ENCODE measurements at regions not wholly inside any gene's neighbourhood (a gene's known extent, or its start where the extent isn't known, plus 50 kb on each side); places are given as distances from the start of the nearest gene placed in this dataset.

GRCh38 chr2:59077981-59078531, 836.9 kb upstream of the FANCL start:
- TF ChIP-seq, protein P1, sequence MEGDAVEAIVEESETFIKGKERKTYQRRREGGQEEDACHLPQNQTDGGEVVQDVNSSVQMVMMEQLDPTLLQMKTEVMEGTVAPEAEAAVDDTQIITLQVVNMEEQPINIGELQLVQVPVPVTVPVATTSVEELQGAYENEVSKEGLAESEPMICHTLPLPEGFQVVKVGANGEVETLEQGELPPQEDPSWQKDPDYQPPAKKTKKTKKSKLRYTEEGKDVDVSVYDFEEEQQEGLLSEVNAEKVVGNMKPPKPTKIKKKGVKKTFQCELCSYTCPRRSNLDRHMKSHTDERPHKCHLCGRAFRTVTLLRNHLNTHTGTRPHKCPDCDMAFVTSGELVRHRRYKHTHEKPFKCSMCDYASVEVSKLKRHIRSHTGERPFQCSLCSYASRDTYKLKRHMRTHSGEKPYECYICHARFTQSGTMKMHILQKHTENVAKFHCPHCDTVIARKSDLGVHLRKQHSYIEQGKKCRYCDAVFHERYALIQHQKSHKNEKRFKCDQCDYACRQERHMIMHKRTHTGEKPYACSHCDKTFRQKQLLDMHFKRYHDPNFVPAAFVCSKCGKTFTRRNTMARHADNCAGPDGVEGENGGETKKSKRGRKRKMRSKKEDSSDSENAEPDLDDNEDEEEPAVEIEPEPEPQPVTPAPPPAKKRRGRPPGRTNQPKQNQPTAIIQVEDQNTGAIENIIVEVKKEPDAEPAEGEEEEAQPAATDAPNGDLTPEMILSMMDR (IDR thresholded peaks at IDR 0.05; ENCODE audit: low read depth, low read length): no peak
- Histone ChIP-seq H3K9me3 (no peaks in the 10 kb centered on the region), H3K27me3 (no peaks in the 10 kb centered on the region), H3K4me3 (ENCODE audit: low read depth, low read length) (no peak overlapping the region), H3K36me3 (no peaks in the 10 kb centered on the region), H3K4me1 (no peaks in the 10 kb centered on the region)
- DNase-seq: no peak

DNA sequence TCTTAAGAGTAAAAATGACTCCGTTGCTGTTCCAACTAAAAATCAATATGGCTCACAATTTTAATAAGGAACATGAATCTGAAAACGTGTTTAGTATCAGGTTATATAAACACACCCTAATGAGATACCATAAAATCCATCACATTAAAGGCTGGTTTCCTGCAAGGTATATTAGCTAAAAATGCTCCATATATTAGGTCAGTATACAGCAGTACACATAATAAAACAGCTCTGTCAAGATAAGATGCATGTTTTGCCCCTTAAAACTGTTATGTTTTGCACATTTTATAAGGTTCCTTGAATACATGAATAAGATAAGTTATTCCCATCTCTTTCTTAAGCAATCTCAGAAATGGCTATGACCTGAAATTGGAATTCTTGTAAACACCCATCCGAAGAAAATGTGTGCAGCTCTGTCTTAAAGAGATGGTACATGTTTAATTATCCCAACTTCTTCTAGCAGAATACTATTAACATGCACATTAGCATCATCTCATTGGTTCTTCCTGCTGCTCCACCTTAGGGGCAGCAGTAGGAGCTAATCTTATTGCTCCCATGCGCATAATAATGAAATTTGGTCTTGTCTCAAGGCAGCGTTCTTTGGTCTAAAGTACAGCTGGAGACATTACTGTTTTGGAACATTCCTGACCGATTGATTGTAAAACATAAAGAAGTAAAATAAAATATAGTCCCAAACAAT, 836.1 kb upstream of the FANCL start:
- H3K4me3 ChIP-seq (ENCODE audit: low read depth, low read length): no peak overlapping the region
- no peaks in the 10 kb centered on the region for H3K9me3 ChIP-seq

DNA sequence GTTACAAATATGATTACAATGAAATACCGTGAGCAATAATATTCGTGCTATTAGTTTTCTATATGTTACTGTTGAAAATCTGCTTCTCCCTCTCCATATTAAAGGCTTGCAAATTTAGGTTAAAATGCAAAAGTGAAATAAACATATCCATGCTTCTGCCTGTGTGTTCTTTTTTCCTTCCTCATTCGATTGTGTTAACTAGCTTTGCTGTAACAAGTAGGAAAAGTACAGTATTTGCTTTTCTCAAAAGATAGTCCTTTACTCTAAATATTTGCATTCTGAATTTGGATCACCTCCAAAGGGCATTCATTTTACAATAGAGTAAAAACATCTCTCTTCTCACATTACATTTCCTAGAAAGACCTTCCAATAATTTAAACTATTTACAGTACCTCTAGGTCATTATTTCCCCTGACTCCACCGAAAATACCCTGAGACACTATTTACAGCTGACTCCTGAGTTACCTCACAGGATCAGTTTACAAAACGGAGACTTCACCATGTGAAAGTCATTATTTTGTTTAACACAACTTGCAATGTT, 835.0 kb upstream of the FANCL start:
- Histone ChIP-seq H3K4me1 (no peaks in the 10 kb centered on the region), H3K9me3 (no peaks in the 10 kb centered on the region), H3K4me3 (ENCODE audit: low read depth, low read length) (no peak overlapping the region), H3K27me3 (no peaks in the 10 kb centered on the region), H3K36me3 (no peaks in the 10 kb centered on the region)
- no peak for DNase-seq
- TF ChIP-seq, protein P1 (IDR thresholded peaks at IDR 0.05; ENCODE audit: low read depth, low read length): no peak

More for the DNA sequence above, 836.1 kb upstream of the FANCL start:
- TF ChIP-seq, protein P1 (IDR thresholded peaks at IDR 0.05; ENCODE audit: low read depth, low read length): no peak
- H3K4me1 ChIP-seq: no peaks in the 10 kb centered on the region
- DNase-seq: no peak
- no peaks in the 10 kb centered on the region for H3K27me3 ChIP-seq
- H3K36me3 ChIP-seq: no peaks in the 10 kb centered on the region

DNA sequence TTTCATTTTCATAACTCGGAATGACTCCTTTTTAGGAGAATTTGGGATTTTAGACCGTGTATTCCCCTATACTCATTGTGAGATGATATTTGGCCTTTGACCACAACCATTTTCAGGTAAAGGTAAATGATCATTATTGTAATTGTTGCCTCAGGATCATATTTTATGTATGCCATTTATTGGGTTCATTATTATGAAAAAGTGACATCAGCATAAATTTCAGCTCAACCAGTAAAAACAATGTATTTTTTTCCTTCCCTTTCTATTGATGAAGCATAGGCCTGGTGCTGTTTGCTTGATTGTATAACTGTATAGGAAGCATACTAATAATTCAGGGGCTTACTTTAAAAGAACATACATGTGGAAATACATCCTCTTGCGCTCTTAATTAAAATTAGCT, 832.9 kb upstream of the FANCL start:
- H3K27me3 ChIP-seq: no peaks in the 10 kb centered on the region
- no peaks in the 10 kb centered on the region for H3K4me1 ChIP-seq
- H3K9me3 ChIP-seq: no peaks in the 10 kb centered on the region
- TF ChIP-seq, protein P1 (IDR thresholded peaks at IDR 0.05; ENCODE audit: low read depth, low read length): no peak
- no peak overlapping the region for H3K4me3 ChIP-seq (ENCODE audit: low read depth, low read length)
- DNase-seq: no peak
- H3K36me3 ChIP-seq: no peaks in the 10 kb centered on the region

GRCh38 chr2:59073286-59073685, 832.2 kb upstream of the FANCL start:
- no peaks in the 10 kb centered on the region for H3K4me1 ChIP-seq
- no peaks in the 10 kb centered on the region for H3K36me3 ChIP-seq
- TF ChIP-seq, protein P1 (IDR thresholded peaks at IDR 0.05; ENCODE audit: low read depth, low read length): no peak
- H3K27me3 ChIP-seq: no peaks in the 10 kb centered on the region
- no peaks in the 10 kb centered on the region for H3K9me3 ChIP-seq
- no peak for DNase-seq
- no peak overlapping the region for H3K4me3 ChIP-seq (ENCODE audit: low read depth, low read length)

GRCh38 chr2:59068255-59068654, 827.1 kb upstream of the FANCL start:
- no peaks in the 10 kb centered on the region for H3K4me1 ChIP-seq
- no peak for DNase-seq
- TF ChIP-seq, protein P1 (IDR thresholded peaks at IDR 0.05; ENCODE audit: low read depth, low read length): no peak
- no peaks in the 10 kb centered on the region for H3K36me3 ChIP-seq
- no peaks in the 10 kb centered on the region for H3K9me3 ChIP-seq
- no peaks in the 10 kb centered on the region for H3K27me3 ChIP-seq
- H3K4me3 ChIP-seq (ENCODE audit: low read depth, low read length): no peak overlapping the region

Data from BE2C (cell line).